Colonic mucosa (tissue), 4 donors: ENCODE measurements at regions not wholly inside any gene's neighbourhood (a gene's known extent, or its start where the extent isn't known, plus 50 kb on each side); places are given as distances from the start of the nearest gene placed in this dataset.

ENCODE experiments used
- DNase-seq: peaks from one replicate; pipeline ENCODE4 v3.0.0-alpha.2; 2020
- H3K27ac ChIP-seq: fragments of 200-600 bp; one replicate; pipeline ENCODE4 v1.8.0; 2021
- H3K27me3 ChIP-seq: fragments of 200-600 bp; one replicate; pipeline ENCODE4 v1.8.0; 2021
- H3K36me3 ChIP-seq: fragments of 200-600 bp; one replicate; pipeline ENCODE4 v1.8.0; 2021
- H3K4me1 ChIP-seq: fragments of 200-600 bp; one replicate; pipeline ENCODE4 v1.8.0; 2021; ENCODE audit warnings: mild to moderate bottlenecking
- H3K4me3 ChIP-seq: fragments of 200-600 bp; one replicate; pipeline ENCODE4 v1.8.0; 2021
- H3K9ac ChIP-seq, 2 donors: one replicate each; pipeline ENCODE4 v1.7.0; 2013; ENCODE audit warnings: control low read depth in 2 of 2, low read depth in 2 of 2, low read length in 2 of 2
- H3K9me3 ChIP-seq: fragments of 200-600 bp; one replicate; pipeline ENCODE4 v1.8.0; 2021
- intact Hi-C: fragments of 100-400 bp; cut with DNase I; formaldehyde crosslinking; loops from one replicate; pipeline ENCODE4 v1.14.1; 2022
- TF ChIP-seq, protein P1 (sequence below): fragments of 200-600 bp; IDR thresholded peaks from one replicate; pipeline ENCODE4 v1.8.0; 2022; ENCODE audit warnings: antibody characterized with exemption, mild to moderate bottlenecking
- donor health status: healthy.
- donor health status: DM: no; HTN: no; CAD: no.
- donor health status: DM: no; HTN: no; CAD: no.

DNA sequence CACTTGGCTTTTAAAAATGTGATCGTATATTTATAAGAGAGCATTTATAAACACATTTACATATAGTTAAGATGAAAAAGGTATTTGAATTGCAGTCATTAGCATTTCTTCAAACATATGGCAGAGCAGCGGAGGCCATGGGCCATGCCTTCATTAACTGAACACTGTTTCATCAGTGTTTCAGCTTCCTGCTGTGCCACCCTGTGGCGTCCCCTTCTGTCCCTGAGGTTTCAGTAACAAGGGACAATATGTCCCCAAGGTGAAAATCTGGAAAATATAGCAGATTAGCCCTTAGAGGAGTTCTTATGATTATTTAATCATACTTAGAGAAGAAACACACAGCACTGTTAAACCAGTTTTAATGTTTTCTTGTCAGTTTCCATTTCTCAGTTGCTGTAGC lies 577.8 kb downstream of the ETV1 start:
- Histone ChIP-seq H3K9ac (no peak overlapping the region), H3K9me3 (no peaks in the 10 kb centered on the region), H3K4me1 (no peaks in the 10 kb centered on the region), H3K4me3 (no peak overlapping the region), H3K27ac (no peak overlapping the region), H3K36me3 (no peaks in the 10 kb centered on the region), H3K27me3 (no peaks in the 10 kb centered on the region)
- DNase-seq, result no peak
- TF ChIP-seq, protein P1, sequence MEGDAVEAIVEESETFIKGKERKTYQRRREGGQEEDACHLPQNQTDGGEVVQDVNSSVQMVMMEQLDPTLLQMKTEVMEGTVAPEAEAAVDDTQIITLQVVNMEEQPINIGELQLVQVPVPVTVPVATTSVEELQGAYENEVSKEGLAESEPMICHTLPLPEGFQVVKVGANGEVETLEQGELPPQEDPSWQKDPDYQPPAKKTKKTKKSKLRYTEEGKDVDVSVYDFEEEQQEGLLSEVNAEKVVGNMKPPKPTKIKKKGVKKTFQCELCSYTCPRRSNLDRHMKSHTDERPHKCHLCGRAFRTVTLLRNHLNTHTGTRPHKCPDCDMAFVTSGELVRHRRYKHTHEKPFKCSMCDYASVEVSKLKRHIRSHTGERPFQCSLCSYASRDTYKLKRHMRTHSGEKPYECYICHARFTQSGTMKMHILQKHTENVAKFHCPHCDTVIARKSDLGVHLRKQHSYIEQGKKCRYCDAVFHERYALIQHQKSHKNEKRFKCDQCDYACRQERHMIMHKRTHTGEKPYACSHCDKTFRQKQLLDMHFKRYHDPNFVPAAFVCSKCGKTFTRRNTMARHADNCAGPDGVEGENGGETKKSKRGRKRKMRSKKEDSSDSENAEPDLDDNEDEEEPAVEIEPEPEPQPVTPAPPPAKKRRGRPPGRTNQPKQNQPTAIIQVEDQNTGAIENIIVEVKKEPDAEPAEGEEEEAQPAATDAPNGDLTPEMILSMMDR, result no peak
- intact Hi-C loops, result no loop called here

DNA sequence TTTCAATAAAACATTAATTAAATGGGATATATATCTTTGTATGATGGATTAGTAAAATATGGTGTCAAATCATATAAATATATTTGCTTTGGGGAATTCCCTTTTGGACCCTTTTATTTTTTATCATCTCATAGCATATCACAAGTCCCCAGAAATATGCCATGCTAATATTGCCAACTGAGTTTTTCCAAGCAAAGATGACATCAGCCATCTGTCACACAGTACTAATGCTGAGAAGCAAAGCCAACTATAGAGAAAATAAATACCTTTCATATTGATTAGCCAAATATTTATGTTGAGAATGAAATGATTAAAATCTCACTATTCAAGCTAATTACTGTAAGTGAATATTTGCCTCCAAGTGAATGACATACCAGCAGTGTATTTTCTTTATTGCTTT lies 575.3 kb downstream of the ETV1 start:
- intact Hi-C loops, result no loop called here
- Histone ChIP-seq H3K4me3 (no peak overlapping the region), H3K4me1 (no peaks in the 10 kb centered on the region), H3K9ac (no peak overlapping the region), H3K27ac (no peak overlapping the region), H3K27me3 (no peaks in the 10 kb centered on the region), H3K9me3 (no peaks in the 10 kb centered on the region), H3K36me3 (no peaks in the 10 kb centered on the region)
- no peak for DNase-seq
- TF ChIP-seq, protein P1, result no peak

DNA sequence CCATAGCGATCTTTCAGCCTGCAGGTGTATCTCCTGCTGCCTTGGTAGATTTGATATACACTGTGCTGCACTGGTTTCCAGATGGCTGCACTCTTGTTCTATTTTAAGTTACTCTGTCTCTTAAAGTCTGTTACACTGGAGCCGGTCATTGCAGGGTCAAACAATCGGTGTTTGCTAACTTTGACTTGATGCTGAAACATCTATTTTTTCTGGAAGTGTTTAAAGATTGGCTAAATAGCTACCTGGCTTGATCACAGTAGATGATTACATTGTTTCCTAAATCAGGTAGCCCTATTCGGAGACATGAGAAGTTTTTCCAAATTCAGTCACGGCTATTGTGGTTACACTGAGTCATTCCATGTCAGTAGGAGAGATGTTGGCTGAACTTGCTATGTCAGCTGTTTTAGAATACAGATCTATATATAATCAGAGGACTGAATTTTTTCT lies 574.8 kb downstream of the ETV1 start:
- Histone ChIP-seq H3K27ac (no peak overlapping the region), H3K9ac (no peak overlapping the region), H3K4me3 (no peak overlapping the region), H3K9me3 (no peaks in the 10 kb centered on the region), H3K4me1 (no peaks in the 10 kb centered on the region), H3K27me3 (no peaks in the 10 kb centered on the region), H3K36me3 (no peaks in the 10 kb centered on the region)
- intact Hi-C loops, result no loop called here
- no peak for DNase-seq
- TF ChIP-seq, protein P1, result no peak

DNA sequence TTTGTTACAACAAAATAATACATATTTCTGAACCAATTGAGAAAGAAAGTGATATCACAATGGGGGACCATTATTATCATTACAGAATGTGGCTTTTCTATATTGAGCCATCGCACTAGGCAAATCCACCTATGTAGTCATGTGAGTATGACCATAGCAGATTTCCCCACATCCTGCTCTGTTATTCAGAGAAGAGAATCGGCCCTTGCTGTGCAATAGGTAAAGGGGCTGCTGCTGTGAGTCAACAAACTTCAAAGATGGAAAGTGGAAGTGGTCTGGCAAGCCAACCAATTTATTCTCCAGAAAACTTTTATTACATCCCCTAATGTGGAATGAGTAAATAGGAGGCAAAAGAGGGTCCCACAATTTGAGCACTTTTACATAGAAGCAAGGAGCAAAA lies 573.4 kb downstream of the ETV1 start:
- Histone ChIP-seq H3K27ac (no peak overlapping the region), H3K9me3 (no peaks in the 10 kb centered on the region), H3K4me3 (no peak overlapping the region), H3K27me3 (no peaks in the 10 kb centered on the region), H3K4me1 (no peaks in the 10 kb centered on the region), H3K9ac (no peak overlapping the region), H3K36me3 (no peaks in the 10 kb centered on the region)
- DNase-seq, result no peak
- TF ChIP-seq, protein P1, result no peak
- intact Hi-C loops, result no loop called here

DNA sequence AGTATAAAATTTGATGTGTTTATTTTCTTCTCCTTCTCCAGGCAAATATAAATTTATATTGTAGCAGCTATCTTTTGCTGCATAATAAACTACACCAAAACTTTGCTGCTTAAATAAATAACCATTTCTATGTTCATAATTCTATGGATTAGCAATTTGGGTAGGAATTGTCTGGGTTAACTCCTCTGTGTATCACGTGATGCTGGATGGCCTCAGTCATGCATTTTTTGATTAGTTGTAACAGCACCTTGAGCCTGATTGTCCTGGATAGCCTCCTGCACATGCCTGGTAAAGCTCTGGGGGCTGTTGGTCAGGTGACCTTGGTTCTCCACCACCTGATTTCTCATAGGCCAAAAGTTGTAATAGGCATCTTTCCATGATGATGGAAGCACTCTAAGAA lies 572.9 kb downstream of the ETV1 start:
- Histone ChIP-seq H3K9me3 (no peaks in the 10 kb centered on the region), H3K27ac (no peak overlapping the region), H3K27me3 (no peaks in the 10 kb centered on the region), H3K36me3 (no peaks in the 10 kb centered on the region), H3K4me3 (no peak overlapping the region), H3K4me1 (no peaks in the 10 kb centered on the region), H3K9ac (no peak overlapping the region)
- intact Hi-C loops, result no loop called here
- TF ChIP-seq, protein P1, result no peak
- no peak for DNase-seq

DNA sequence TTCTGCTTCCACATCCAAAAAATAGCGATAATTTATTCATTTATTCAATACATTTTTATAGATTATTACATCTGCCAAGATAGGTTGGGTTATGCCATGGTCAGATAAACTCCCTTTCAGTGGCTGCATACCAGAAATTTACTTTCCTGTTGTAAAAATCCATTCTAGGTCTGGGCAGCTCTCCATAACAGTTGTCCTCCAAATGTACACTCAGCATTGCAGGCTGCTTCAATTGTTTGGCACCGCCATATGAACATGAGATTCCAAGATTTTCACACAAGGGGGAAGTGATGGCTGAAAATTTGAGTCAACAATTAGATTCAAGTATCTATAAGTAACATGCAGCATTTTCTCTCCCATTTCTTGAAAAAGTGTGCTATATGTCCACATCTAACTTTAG lies 568.7 kb downstream of the ETV1 start:
- TF ChIP-seq, protein P1, result no peak
- no peak overlapping the region for H3K27ac ChIP-seq
- intact Hi-C loops, result no loop called here

More for the DNA sequence above, 568.7 kb downstream of the ETV1 start:
- Histone ChIP-seq H3K4me3 (no peak overlapping the region), H3K27me3 (no peaks in the 10 kb centered on the region), H3K4me1 (no peaks in the 10 kb centered on the region), H3K9me3 (no peaks in the 10 kb centered on the region), H3K9ac (no peak overlapping the region), H3K36me3 (no peaks in the 10 kb centered on the region)
- no peak for DNase-seq
